ENCODE measurements at regions not wholly inside any gene's neighbourhood (a gene's known extent, or its start where the extent isn't known, plus 50 kb on each side); places are given as distances from the start of the nearest gene placed in this dataset.

GRCh38 chr10:100652406-100653135 is 92.8 kb upstream of the PAX2 start:
- DNase-seq (ENCODE audit: low read depth): no peak
- no peak for TF ChIP-seq CTCF (IDR thresholded peaks at IDR 0.05; ENCODE audit: insufficient read depth, low read depth, low read length)
- no peak overlapping the region for H3K4me3 ChIP-seq (ENCODE audit: low read depth, low read length)

GRCh38 chr10:100653238-100653956 is 92.0 kb upstream of the PAX2 start:
- DNase-seq (ENCODE audit: low read depth): no peak

GRCh38 chr10:100653957-100654781 is 91.2 kb upstream of the PAX2 start:
- no peak overlapping the region for H3K4me3 ChIP-seq (ENCODE audit: low read depth, low read length)
- no peak for TF ChIP-seq CTCF (IDR thresholded peaks at IDR 0.05; ENCODE audit: insufficient read depth, low read depth, low read length)
- no peak for DNase-seq (ENCODE audit: low read depth)

More at GRCh38 chr10:100653238-100653956, 92.0 kb upstream of the PAX2 start:
- no peak for TF ChIP-seq CTCF (IDR thresholded peaks at IDR 0.05; ENCODE audit: insufficient read depth, low read depth, low read length)
- no peak overlapping the region for H3K4me3 ChIP-seq (ENCODE audit: low read depth, low read length)

- TF ChIP-seq CTCF (IDR thresholded peaks at IDR 0.05; ENCODE audit: insufficient read depth, low read depth, low read length): no peak
- no peak overlapping the region for H3K4me3 ChIP-seq (ENCODE audit: low read depth, low read length)
- DNase-seq (ENCODE audit: low read depth): no peak
Measured at GRCh38 chr10:100654782-100655325, 90.5 kb upstream of the PAX2 start.

GRCh38 chr10:100655326-100655759 is 90.0 kb upstream of the PAX2 start:
- H3K4me3 ChIP-seq (ENCODE audit: low read depth, low read length): no peak overlapping the region
- DNase-seq (ENCODE audit: low read depth): no peak
- no peak for TF ChIP-seq CTCF (IDR thresholded peaks at IDR 0.05; ENCODE audit: insufficient read depth, low read depth, low read length)

- no peak for TF ChIP-seq CTCF (IDR thresholded peaks at IDR 0.05; ENCODE audit: insufficient read depth, low read depth, low read length)
- DNase-seq (ENCODE audit: low read depth): no peak
- H3K4me3 ChIP-seq (ENCODE audit: low read depth, low read length): no peak overlapping the region
Measured at GRCh38 chr10:100655760-100656421, 89.5 kb upstream of the PAX2 start.

Data from fibroblast of villous mesenchyme (primary cell).